ENCODE measurements at regions not wholly inside any gene's neighbourhood (a gene's known extent, or its start where the extent isn't known, plus 50 kb on each side); places are given as distances from the start of the nearest gene placed in this dataset.

DNA sequence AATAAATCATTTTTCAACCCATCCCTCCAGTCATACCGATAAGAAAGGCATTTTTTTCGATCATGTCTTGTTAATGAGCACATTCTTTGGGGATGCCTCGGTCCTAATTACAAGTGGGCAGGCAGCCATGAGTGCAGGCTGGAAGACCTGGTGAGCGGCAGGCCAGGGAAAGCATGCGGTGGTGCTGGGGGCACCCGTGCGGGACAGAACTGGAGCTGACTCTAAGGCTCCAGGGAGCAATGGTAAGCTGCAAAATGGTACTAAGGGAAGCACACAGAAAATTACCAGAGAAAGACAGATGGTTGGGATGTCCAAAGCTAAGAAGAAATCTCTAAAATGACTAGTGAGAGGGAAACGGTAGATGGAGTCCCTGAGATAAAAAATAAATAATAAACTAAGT lies 411.0 kb upstream of the AGA start:
- DNase-seq (ENCODE audit: insufficient read length, low spot score): no peak
- FAIRE-seq: no peak
- TF ChIP-seq POLR2A (IDR thresholded peaks at IDR 0.05; ENCODE audit: low read depth, low read length): no peak

DNA sequence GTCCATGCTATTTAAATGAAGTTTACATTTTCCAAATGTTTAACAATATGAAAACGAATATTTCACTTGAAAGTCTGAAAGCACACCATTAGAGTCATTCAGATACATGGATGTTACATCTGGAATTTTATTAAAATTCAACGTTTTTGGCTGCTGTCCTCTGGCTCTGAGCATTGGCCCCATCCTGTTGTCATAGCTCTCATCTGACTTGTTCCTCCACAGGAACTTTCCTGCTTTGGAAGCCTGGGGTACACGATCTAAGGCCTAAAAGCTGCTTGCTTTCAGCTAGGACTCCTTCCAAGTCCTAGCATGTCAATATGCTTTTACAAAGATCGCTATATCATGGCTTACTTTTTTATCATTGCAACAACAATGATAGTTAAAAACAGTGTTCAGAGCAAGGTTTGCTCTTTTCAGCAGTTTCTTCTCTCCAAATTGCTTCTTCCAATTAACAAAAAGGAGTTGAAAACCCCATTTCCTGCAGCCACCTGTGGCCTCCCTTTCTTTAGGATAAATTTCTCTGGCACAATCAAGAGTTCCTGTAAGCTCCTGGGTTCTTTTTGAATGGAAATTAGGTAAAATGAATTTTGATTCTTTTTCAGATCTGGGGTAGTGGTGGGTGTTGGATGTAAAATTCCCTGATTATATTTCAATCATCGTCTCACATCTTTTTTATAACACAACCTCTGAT lies 413.4 kb upstream of the AGA start:
- TF ChIP-seq POLR2A (IDR thresholded peaks at IDR 0.05; ENCODE audit: low read depth, low read length): no peak

DNA sequence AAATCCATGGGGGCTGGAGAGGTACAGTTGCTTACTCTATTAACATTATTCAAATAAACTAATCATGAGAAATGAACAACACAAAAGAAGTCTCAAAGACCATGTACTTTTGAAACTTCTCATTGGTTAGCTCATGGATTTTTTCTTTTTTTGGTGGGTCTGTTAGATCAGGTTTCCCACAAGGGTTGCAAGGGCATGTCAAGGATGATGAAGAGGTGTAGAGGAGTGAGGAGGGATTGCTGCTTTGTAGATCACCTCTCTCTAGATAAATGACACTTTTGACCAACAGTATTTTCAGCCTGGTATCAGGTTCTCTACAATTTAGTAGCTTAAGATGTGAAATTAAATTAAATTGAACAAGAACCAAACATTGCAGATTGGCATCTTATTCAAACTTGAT lies 417.9 kb upstream of the AGA start:
- TF ChIP-seq POLR2A (IDR thresholded peaks at IDR 0.05; ENCODE audit: low read depth, low read length): no peak
- FAIRE-seq: no peak
- DNase-seq (ENCODE audit: insufficient read length, low spot score): no peak

More for the DNA sequence above, 413.4 kb upstream of the AGA start:
- FAIRE-seq: no peak
- DNase-seq (ENCODE audit: insufficient read length, low spot score): no peak

DNA sequence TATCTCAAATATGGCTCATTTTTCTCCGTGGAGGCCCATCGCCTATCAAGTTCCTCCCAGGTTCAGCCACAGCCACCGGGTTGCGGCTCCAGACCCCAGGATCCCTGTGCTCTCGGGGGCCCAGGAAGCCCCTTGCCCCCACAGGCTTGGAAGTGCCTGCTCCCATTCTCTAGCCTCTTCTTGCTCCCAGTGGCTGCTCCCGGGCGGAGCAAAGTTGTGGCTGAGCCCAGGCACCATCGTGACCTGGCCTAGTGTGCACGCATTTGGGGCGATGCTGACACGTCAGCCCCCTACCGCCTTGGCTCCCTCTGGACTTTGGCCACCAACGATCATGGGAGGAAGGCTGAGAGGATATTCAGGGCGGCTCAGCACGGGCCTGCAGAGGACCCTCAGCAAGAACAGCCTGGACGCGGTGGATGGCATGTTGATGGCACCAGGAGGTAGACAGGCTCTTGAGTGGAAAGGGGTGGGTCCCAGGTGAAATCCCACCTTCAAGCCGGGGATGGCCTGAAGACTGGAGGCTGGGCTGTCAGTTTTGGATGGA lies 419.4 kb upstream of the AGA start:
- DNase-seq (ENCODE audit: insufficient read length, low spot score): no peak
- TF ChIP-seq POLR2A (IDR thresholded peaks at IDR 0.05; ENCODE audit: low read depth, low read length): no peak
- no peak for FAIRE-seq

- no peak for TF ChIP-seq POLR2A (IDR thresholded peaks at IDR 0.05; ENCODE audit: low read depth, low read length)
- DNase-seq (ENCODE audit: insufficient read length, low spot score) (no peak), FAIRE-seq (no peak)
These were observed 420.4 kb upstream of the AGA start for GRCh38 chr4:177862541-177863176.

GRCh38 chr4:177879851-177880250 lies 437.6 kb upstream of the AGA start:
- FAIRE-seq (no peak), DNase-seq (ENCODE audit: insufficient read length, low spot score) (no peak)
- TF ChIP-seq POLR2A (IDR thresholded peaks at IDR 0.05; ENCODE audit: low read depth, low read length): no peak

- TF ChIP-seq POLR2A (IDR thresholded peaks at IDR 0.05; ENCODE audit: low read depth, low read length): no peak
- DNase-seq (ENCODE audit: insufficient read length, low spot score) (no peak), FAIRE-seq (no peak)
These were observed 452.9 kb upstream of the AGA start for GRCh38 chr4:177895136-177895535.

GRCh38 chr4:177901786-177902185 lies 459.5 kb upstream of the AGA start:
- DNase-seq (ENCODE audit: insufficient read length, low spot score) (no peak), FAIRE-seq (no peak)
- TF ChIP-seq POLR2A (IDR thresholded peaks at IDR 0.05; ENCODE audit: low read depth, low read length): no peak

- DNase-seq (ENCODE audit: insufficient read length, low spot score) (no peak), FAIRE-seq (no peak)
- TF ChIP-seq POLR2A (IDR thresholded peaks at IDR 0.05; ENCODE audit: low read depth, low read length): no peak
These were observed 460.1 kb upstream of the AGA start for GRCh38 chr4:177902386-177902785.

GRCh38 chr4:177907736-177908424 lies 465.6 kb upstream of the AGA start:
- no peak for TF ChIP-seq POLR2A (IDR thresholded peaks at IDR 0.05; ENCODE audit: low read depth, low read length)
- no peak for DNase-seq (ENCODE audit: insufficient read length, low spot score)
- FAIRE-seq: no peak

GRCh38 chr4:177921715-177922114 lies 479.5 kb upstream of the AGA start:
- DNase-seq (ENCODE audit: insufficient read length, low spot score): no peak
- FAIRE-seq: no peak
- TF ChIP-seq POLR2A (IDR thresholded peaks at IDR 0.05; ENCODE audit: low read depth, low read length): no peak

- no peak for FAIRE-seq
- no peak for DNase-seq (ENCODE audit: insufficient read length, low spot score)
- TF ChIP-seq POLR2A (IDR thresholded peaks at IDR 0.05; ENCODE audit: low read depth, low read length): no peak
These were observed 481.7 kb upstream of the AGA start for GRCh38 chr4:177923888-177924287.

DNA sequence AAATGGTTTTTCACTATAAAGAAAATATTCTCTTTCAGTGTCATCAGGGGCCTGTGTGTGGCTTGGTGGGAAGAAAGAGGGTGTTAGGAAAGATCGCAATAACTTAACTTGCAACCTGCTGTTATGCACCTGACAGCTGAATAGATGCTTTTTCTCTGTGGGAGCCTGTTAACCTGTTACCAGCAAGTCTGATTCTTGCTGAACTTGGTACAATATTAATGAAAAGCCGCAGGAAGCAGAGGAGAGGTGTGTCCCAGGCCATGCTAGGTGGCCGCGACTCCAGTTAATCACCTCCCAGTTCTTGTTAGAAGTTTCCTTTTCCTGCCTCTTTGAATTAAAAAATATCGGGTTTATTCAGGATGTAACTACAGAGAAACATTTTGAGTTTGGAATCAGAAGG lies 494.8 kb upstream of the AGA start:
- DNase-seq (ENCODE audit: insufficient read length, low spot score) (no peak), FAIRE-seq (no peak)
- TF ChIP-seq POLR2A (IDR thresholded peaks at IDR 0.05; ENCODE audit: low read depth, low read length): no peak

- DNase-seq (ENCODE audit: insufficient read length, low spot score) (no peak), FAIRE-seq (no peak)
- no peak for TF ChIP-seq POLR2A (IDR thresholded peaks at IDR 0.05; ENCODE audit: low read depth, low read length)
These were observed 496.0 kb upstream of the AGA start for GRCh38 chr4:177938226-177938625.
